ENCODE measurements at regions not wholly inside any gene's neighbourhood (a gene's known extent, or its start where the extent isn't known, plus 50 kb on each side); places are given as distances from the start of the nearest gene placed in this dataset.

- no peak overlapping the region for H3K4me3 ChIP-seq (ENCODE audit: low read length)
- no peaks in the 10 kb centered on the region for H3K36me3 ChIP-seq (ENCODE audit: insufficient read depth, low read length)
- Mint-ChIP-seq H3K36me3 (ENCODE audit: low read depth) (no peaks in the 10 kb centered on the region), H3K4me1 (ENCODE audit: low read depth) (no peaks in the 10 kb centered on the region), H3K9me3 (no peaks in the 10 kb centered on the region), H3K27me3 (peaks cover 54% of the 10 kb centered on the region), H3K27ac (no peak overlapping the region), H3K4me3 (no peak overlapping the region)
- DNase-seq = no peak
- POLR2A ChIA-PET = no interaction called here
- no peak overlapping the region for H3K27ac ChIP-seq (ENCODE audit: low read depth in 1 of 2, low read length in 2 of 2)
- no peaks in the 10 kb centered on the region for H3K4me1 ChIP-seq (ENCODE audit: insufficient read depth, low read length)
- H3K27me3 ChIP-seq (ENCODE audit: control insufficient read depth in 1 of 2, insufficient read depth in 2 of 2, low read length in 2 of 2) = peaks cover 8 to 9% of the 10 kb centered on the region in 2 experiments
- no peak for ATAC-seq (ENCODE audit: poor library complexity)
- no peak for TF ChIP-seq CTCF (IDR thresholded peaks at IDR 0.05)
- H3K9me3 ChIP-seq (ENCODE audit: control insufficient read depth in 1 of 2, insufficient read depth in 1 of 2, low read length in 2 of 2) = peaks cover 6 to 17% of the 10 kb centered on the region in 2 experiments
- CTCF ChIA-PET = no interaction called here
- intact Hi-C loops (cut with DNase I, micrococcal nuclease) = no loop called here
Measured at GRCh38 chr17:74148446-74148845, 55.0 kb upstream of the RPL38 start.

- H3K27me3 Mint-ChIP-seq = peaks cover 54% of the 10 kb centered on the region
- POLR2A ChIA-PET = no interaction called here
- no peak overlapping the region for H3K4me3 ChIP-seq (ENCODE audit: low read length)
Measured at GRCh38 chr17:74148901-74149596, 54.4 kb upstream of the RPL38 start.

GRCh38 chr17:74149597-74150427 lies 53.7 kb upstream of the RPL38 start:
- ATAC-seq (ENCODE audit: poor library complexity) (no peak), DNase-seq (no peak)
- no peak for TF ChIP-seq CTCF (IDR thresholded peaks at IDR 0.05)
- intact Hi-C loops (cut with DNase I, micrococcal nuclease) = no loop called here
- H3K9me3 ChIP-seq (ENCODE audit: control insufficient read depth in 1 of 2, insufficient read depth in 1 of 2, low read length in 2 of 2) = peaks cover 0 to 14% of the 10 kb centered on the region in 2 experiments
- no peak overlapping the region for H3K27ac ChIP-seq (ENCODE audit: low read depth in 1 of 2, low read length in 2 of 2)
- Mint-ChIP-seq H3K4me1 (ENCODE audit: low read depth) (no peaks in the 10 kb centered on the region), H3K9me3 (no peaks in the 10 kb centered on the region), H3K36me3 (ENCODE audit: low read depth) (no peaks in the 10 kb centered on the region), H3K27me3 (peaks cover 55% of the 10 kb centered on the region), H3K27ac (no peak overlapping the region), H3K4me3 (no peak overlapping the region)
- H3K4me3 ChIP-seq (ENCODE audit: low read length) = no peak overlapping the region
- POLR2A ChIA-PET = no interaction called here
- CTCF ChIA-PET = no interaction called here
- no peaks in the 10 kb centered on the region for H3K36me3 ChIP-seq (ENCODE audit: insufficient read depth, low read length)
- H3K27me3 ChIP-seq (ENCODE audit: control insufficient read depth in 1 of 2, insufficient read depth in 2 of 2, low read length in 2 of 2) = peaks cover 8 to 9% of the 10 kb centered on the region in 2 experiments
- H3K4me1 ChIP-seq (ENCODE audit: insufficient read depth, low read length) = no peaks in the 10 kb centered on the region

More at GRCh38 chr17:74148901-74149596, 54.4 kb upstream of the RPL38 start:
- Mint-ChIP-seq H3K4me3 (no peak overlapping the region), H3K4me1 (ENCODE audit: low read depth) (no peaks in the 10 kb centered on the region), H3K36me3 (ENCODE audit: low read depth) (no peaks in the 10 kb centered on the region), H3K9me3 (no peaks in the 10 kb centered on the region), H3K27ac (no peak overlapping the region)
- no peak for TF ChIP-seq CTCF (IDR thresholded peaks at IDR 0.05)
- no peak overlapping the region for H3K27ac ChIP-seq (ENCODE audit: low read depth in 1 of 2, low read length in 2 of 2)
- H3K4me1 ChIP-seq (ENCODE audit: insufficient read depth, low read length) = no peaks in the 10 kb centered on the region
- intact Hi-C loops (cut with DNase I, micrococcal nuclease) = no loop called here
- ATAC-seq (ENCODE audit: poor library complexity) (no peak), DNase-seq (no peak)
- peaks cover 8 to 9% of the 10 kb centered on the region in 2 experiments for H3K27me3 ChIP-seq (ENCODE audit: control insufficient read depth in 1 of 2, insufficient read depth in 2 of 2, low read length in 2 of 2)
- CTCF ChIA-PET = no interaction called here
- peaks cover under 1 to 17% of the 10 kb centered on the region in 2 experiments for H3K9me3 ChIP-seq (ENCODE audit: control insufficient read depth in 1 of 2, insufficient read depth in 1 of 2, low read length in 2 of 2)
- no peaks in the 10 kb centered on the region for H3K36me3 ChIP-seq (ENCODE audit: insufficient read depth, low read length)

Measured in CD4-positive, alpha-beta T cell (primary cell).